Fibroblast of lung (primary cell): ENCODE measurements at regions not wholly inside any gene's neighbourhood (a gene's known extent, or its start where the extent isn't known, plus 50 kb on each side); places are given as distances from the start of the nearest gene placed in this dataset.

Experiments used
- CTCF ChIP-seq, 2 donors: IDR thresholded peaks in 1 of 2; conservative IDR thresholded peaks in 1 of 2; 1 replicate in 1 of 2; 2 replicates in 1 of 2; pipeline ENCODE4 v1.5.1; 2011 to 2012; ENCODE audit warnings: low read length in 2 of 2, control low read depth in 1 of 2, inconsistent platforms in 1 of 2, low read depth in 1 of 2, mild to moderate bottlenecking in 1 of 2
- EZH2 ChIP-seq: IDR thresholded peaks from 2 replicates; pipeline ENCODE4 v1.5.1; 2012; ENCODE audit warnings: low read length, control low read depth, mild to moderate bottlenecking; ENCODE audit errors: missing control alignments

GRCh38 chr2:8531481-8531880 is 150.4 kb upstream of the ID2 start:
- TF ChIP-seq CTCF (conservative IDR thresholded peaks at IDR 0.05 in 1 of 2, IDR thresholded peaks at IDR 0.05 in 1 of 2; ENCODE audit: low read depth in 1 of 2, low read length in 2 of 2) (no peak), EZH2 (no peak)
